ENCODE measurements at regions not wholly inside any gene's neighbourhood (a gene's known extent, or its start where the extent isn't known, plus 50 kb on each side); places are given as distances from the start of the nearest gene placed in this dataset.

GRCh38 chr3:10570196-10570946 is 65.0 kb upstream of the ATP2B2 start:
- RAD21 ChIA-PET (ENCODE audit: low non-redundant PET in 1 of 2, low total read pairs in 2 of 2, uncharacterized antibody in 2 of 2, unreplicated experiment in 2 of 2) = no interaction called here
- BruUV-seq (replicated peaks) = no TSS peak
- Histone ChIP-seq H4K20me1 (ENCODE audit: insufficient read depth) (no peaks in the 10 kb centered on the region), H3K79me2 (ENCODE audit: insufficient read depth, low read length) (no peaks in the 10 kb centered on the region), H3K4me1 (ENCODE audit: control insufficient read depth in 1 of 2, insufficient read depth in 2 of 2, low read length in 2 of 2) (no peaks in the 10 kb centered on the region), H3K4me2 (ENCODE audit: low read length) (no peak overlapping the region), H3K4me3 (replicated peaks in 1 of 2; ENCODE audit: low read depth in 1 of 2, low read length in 2 of 2) (no peak overlapping the region), H3K27ac (ENCODE audit: low read depth, low read length) (no peak overlapping the region), H3K36me3 (ENCODE audit: control insufficient read depth in 1 of 2, insufficient read depth in 2 of 2, low read length in 2 of 2) (no peaks in the 10 kb centered on the region), H2AFZ (ENCODE audit: low read depth, low read length, poor library complexity, severe bottlenecking) (no peak overlapping the region), H3K9me2 (ENCODE audit: insufficient read depth) (no peaks in the 10 kb centered on the region), H3K27me3 (ENCODE audit: insufficient read depth, low read length) (peaks cover 47% of the 10 kb centered on the region), H3K9ac (ENCODE audit: low read length) (no peak overlapping the region), H3K9me3 (ENCODE audit: control insufficient read depth in 1 of 2, insufficient read depth in 1 of 2, low read depth in 1 of 2, low read length in 2 of 2) (no peaks in the 10 kb centered on the region)
- POLR2A ChIA-PET = no interaction called here
- CTCF ChIA-PET = no interaction called here
- no peak for DNase-seq (ENCODE audit: low read depth, low spot score)
- TF ChIP-seq SP1 (IDR thresholded peaks at IDR 0.05; ENCODE audit: low read depth) = no peak
- no peak for TF ChIP-seq RAD21 (IDR thresholded peaks at IDR 0.05; ENCODE audit: low read depth)
- TF ChIP-seq FOSL1 (IDR thresholded peaks at IDR 0.05; ENCODE audit: low read depth) = no peak
- no peak for TF ChIP-seq POLR2AphosphoS5 (IDR thresholded peaks at IDR 0.05; ENCODE audit: low read depth, low read length)
- no peak for TF ChIP-seq EZH2 (IDR thresholded peaks at IDR 0.05)
- TF ChIP-seq ATF3 (IDR thresholded peaks at IDR 0.05) = no peak
- TF ChIP-seq TCF7L2 (IDR thresholded peaks at IDR 0.05; ENCODE audit: borderline replicate concordance, extremely low read depth, insufficient read depth, insufficient read length) = no peak
- intact Hi-C loops (cut with micrococcal nuclease) = no loop called here
- no peak for ATAC-seq

GRCh38 chr3:10574101-10574620 is 68.8 kb upstream of the ATP2B2 start:
- H3K9me2 ChIP-seq (ENCODE audit: insufficient read depth) = no peaks in the 10 kb centered on the region
- H3K79me2 ChIP-seq (ENCODE audit: insufficient read depth, low read length) = no peaks in the 10 kb centered on the region
- H3K4me3 ChIP-seq (replicated peaks in 1 of 2; ENCODE audit: low read depth in 1 of 2, low read length in 2 of 2) = no peak overlapping the region
- H3K27me3 ChIP-seq (ENCODE audit: insufficient read depth, low read length) = peaks cover 28% of the 10 kb centered on the region
- no peaks in the 10 kb centered on the region for H4K20me1 ChIP-seq (ENCODE audit: insufficient read depth)
- H3K27ac ChIP-seq (ENCODE audit: low read depth, low read length) = no peak overlapping the region
- CTCF ChIA-PET = no interaction called here
- RAD21 ChIA-PET (ENCODE audit: low non-redundant PET in 1 of 2, low total read pairs in 2 of 2, uncharacterized antibody in 2 of 2, unreplicated experiment in 2 of 2) = no interaction called here
- POLR2A ChIA-PET = no interaction called here
- H3K9me3 ChIP-seq (ENCODE audit: control insufficient read depth in 1 of 2, insufficient read depth in 1 of 2, low read depth in 1 of 2, low read length in 2 of 2) = no peaks in the 10 kb centered on the region
- no peaks in the 10 kb centered on the region for H3K36me3 ChIP-seq (ENCODE audit: control insufficient read depth in 1 of 2, insufficient read depth in 2 of 2, low read length in 2 of 2)
- H2AFZ ChIP-seq (ENCODE audit: low read depth, low read length, poor library complexity, severe bottlenecking) = no peak overlapping the region
- H3K9ac ChIP-seq (ENCODE audit: low read length) = no peak overlapping the region
- no TSS peak for BruUV-seq (replicated peaks)
- TF ChIP-seq YY1 (IDR thresholded peaks at IDR 0.05; ENCODE audit: extremely low read depth, insufficient replicate concordance, low read depth, low read length) (no peak), ZFX (IDR thresholded peaks at IDR 0.05) (no peak), ELF1 (IDR thresholded peaks at IDR 0.05; ENCODE audit: borderline replicate concordance, low read depth) (no peak), SP1 (IDR thresholded peaks at IDR 0.05; ENCODE audit: low read depth) (no peak), ATF3 (IDR thresholded peaks at IDR 0.05) (no peak), TCF7L2 (IDR thresholded peaks at IDR 0.05; ENCODE audit: borderline replicate concordance, extremely low read depth, insufficient read depth, insufficient read length) (no peak), EZH2 (IDR thresholded peaks at IDR 0.05) (no peak), FOSL1 (IDR thresholded peaks at IDR 0.05; ENCODE audit: low read depth) (no peak), RAD21 (IDR thresholded peaks at IDR 0.05; ENCODE audit: low read depth) (no peak), JUND (IDR thresholded peaks at IDR 0.05) (no peak)
- DNase-seq (ENCODE audit: low read depth, low spot score) (no peak), ATAC-seq (no peak)
- H3K4me1 ChIP-seq (ENCODE audit: control insufficient read depth in 1 of 2, insufficient read depth in 2 of 2, low read length in 2 of 2) = no peaks in the 10 kb centered on the region
- intact Hi-C loops (cut with micrococcal nuclease) = no loop called here
- no peak overlapping the region for H3K4me2 ChIP-seq (ENCODE audit: low read length)

All from HCT116 (cell line).